Activated B cell treated with CpG ODN at 0.5 μM for 24 hours (primary cell): ENCODE measurements at regions not wholly inside any gene's neighbourhood (a gene's known extent, or its start where the extent isn't known, plus 50 kb on each side); places are given as distances from the start of the nearest gene placed in this dataset.

ENCODE experiments used
- ATAC-seq: fragments of 200-7000 bp; cut with Tn5 transposase; one replicate; pipeline ENCODE4 v1.10.0; 2021; ENCODE audit warnings: low read depth, mild to moderate bottlenecking, moderate library complexity
- CTCF ChIA-PET: fragments of 350-600 bp; sonication (Branson Sonifier 250); formaldehyde crosslinking; loops from one replicate; lab custom pipeline; 2021; ENCODE audit warnings: antibody characterized with exemption; lab: Charles Lee
- POLR2A ChIA-PET: fragments of 350-600 bp; sonication (Branson Sonifier 250); formaldehyde crosslinking; loops from one replicate; lab custom pipeline; 2021; ENCODE audit warnings: antibody characterized with exemption; lab: Charles Lee
- DNase-seq: peaks from one replicate; pipeline ENCODE4 v3.0.0; 2022
- H3K27ac Mint-ChIP-seq: one replicate; pipeline ENCODE4 v1.8.0; 2020; ENCODE audit warnings: mixed read lengths
- H3K27me3 Mint-ChIP-seq: one replicate; pipeline ENCODE4 v1.8.0; 2021; ENCODE audit warnings: mixed read lengths
- H3K36me3 Mint-ChIP-seq: one replicate; pipeline ENCODE4 v1.8.0; 2021; ENCODE audit warnings: low read depth, mixed read lengths
- H3K4me1 Mint-ChIP-seq: one replicate; pipeline ENCODE4 v1.8.0; 2021; ENCODE audit warnings: mixed read lengths
- H3K4me3 Mint-ChIP-seq: one replicate; pipeline ENCODE4 v1.8.0; 2020; ENCODE audit warnings: mild to moderate bottlenecking, mixed read lengths
- H3K9me3 Mint-ChIP-seq: one replicate; pipeline ENCODE4 v1.8.0; 2020; ENCODE audit warnings: mixed read lengths
- intact Hi-C: fragments of 100-400 bp; cut with micrococcal nuclease; formaldehyde crosslinking; loops from one replicate; pipeline ENCODE4 v1.15.1; 2024
- TF ChIP-seq, protein P1 (sequence below): fragments of 200-600 bp; IDR thresholded peaks from one replicate; pipeline ENCODE4 v1.8.0; 2022; ENCODE audit warnings: antibody characterized with exemption, mild to moderate bottlenecking

DNA sequence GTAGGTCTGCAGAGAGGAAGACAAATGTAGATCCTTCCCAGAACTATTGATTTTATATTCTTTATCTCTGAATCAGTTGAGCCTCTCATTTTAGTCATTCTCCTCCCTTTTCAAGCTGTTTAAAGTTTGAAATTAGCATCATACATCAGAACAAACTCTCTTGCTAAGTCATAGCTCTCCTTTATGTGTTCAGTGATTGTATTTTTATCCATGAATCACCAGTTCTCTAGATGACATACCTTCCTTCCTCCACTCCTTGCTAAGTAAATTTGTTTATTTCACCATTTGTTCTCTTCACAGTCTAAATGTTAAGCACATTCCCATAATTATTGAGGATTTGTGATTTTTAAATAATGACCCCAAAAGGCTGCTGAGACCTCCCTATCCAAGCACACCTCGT, 63.5 kb upstream of the RAPGEF4 start:
- Mint-ChIP-seq H3K4me1 (no peaks in the 10 kb centered on the region), H3K36me3 (no peaks in the 10 kb centered on the region), H3K9me3 (peaks cover 3% of the 10 kb centered on the region), H3K4me3 (no peak overlapping the region), H3K27me3 (peaks cover 6% of the 10 kb centered on the region), H3K27ac (no peak overlapping the region)
- TF ChIP-seq, protein P1, sequence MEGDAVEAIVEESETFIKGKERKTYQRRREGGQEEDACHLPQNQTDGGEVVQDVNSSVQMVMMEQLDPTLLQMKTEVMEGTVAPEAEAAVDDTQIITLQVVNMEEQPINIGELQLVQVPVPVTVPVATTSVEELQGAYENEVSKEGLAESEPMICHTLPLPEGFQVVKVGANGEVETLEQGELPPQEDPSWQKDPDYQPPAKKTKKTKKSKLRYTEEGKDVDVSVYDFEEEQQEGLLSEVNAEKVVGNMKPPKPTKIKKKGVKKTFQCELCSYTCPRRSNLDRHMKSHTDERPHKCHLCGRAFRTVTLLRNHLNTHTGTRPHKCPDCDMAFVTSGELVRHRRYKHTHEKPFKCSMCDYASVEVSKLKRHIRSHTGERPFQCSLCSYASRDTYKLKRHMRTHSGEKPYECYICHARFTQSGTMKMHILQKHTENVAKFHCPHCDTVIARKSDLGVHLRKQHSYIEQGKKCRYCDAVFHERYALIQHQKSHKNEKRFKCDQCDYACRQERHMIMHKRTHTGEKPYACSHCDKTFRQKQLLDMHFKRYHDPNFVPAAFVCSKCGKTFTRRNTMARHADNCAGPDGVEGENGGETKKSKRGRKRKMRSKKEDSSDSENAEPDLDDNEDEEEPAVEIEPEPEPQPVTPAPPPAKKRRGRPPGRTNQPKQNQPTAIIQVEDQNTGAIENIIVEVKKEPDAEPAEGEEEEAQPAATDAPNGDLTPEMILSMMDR = no peak
- intact Hi-C loops = no loop called here
- no peak for DNase-seq
- ChIA-PET POLR2A (no interaction called here), CTCF (no interaction called here)
- ATAC-seq = no peak

DNA sequence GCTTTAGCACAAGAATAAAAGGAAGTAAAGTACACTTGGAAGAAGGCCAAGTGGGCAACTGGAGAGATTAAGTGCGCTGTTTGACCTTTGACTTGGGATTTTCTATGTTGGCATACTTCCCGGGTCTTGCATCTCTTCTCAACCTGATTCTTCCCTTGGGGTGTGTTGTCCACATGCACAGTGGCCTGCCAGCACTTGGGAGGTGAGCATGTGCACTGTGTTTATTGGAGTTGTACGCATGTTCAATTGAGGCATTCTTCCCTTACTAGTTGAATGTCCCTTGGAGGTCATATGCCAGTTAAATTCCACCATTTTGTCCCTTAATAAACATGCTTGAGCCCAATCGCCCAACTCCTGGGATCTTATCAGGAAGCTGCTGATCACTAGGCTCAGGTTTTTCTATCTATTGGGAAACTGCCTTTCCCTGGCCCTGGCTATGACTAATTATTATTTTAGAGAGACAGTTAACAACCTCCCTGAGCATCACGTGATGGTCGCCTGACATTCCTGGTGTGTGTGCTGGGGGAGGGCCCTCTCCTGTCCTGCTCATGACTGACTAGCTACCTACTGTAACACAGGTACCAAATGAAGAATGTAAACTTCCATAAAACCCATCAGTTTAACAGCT, 62.5 kb upstream of the RAPGEF4 start:
- no peak overlapping the region for H3K4me3 Mint-ChIP-seq
- peaks cover 3% of the 10 kb centered on the region for H3K9me3 Mint-ChIP-seq
- peaks cover 6% of the 10 kb centered on the region for H3K27me3 Mint-ChIP-seq
- DNase-seq = no peak
- no peak for ATAC-seq
- H3K27ac Mint-ChIP-seq = no peak overlapping the region
- H3K4me1 Mint-ChIP-seq = no peaks in the 10 kb centered on the region
- TF ChIP-seq, protein P1 = no peak
- intact Hi-C loops = no loop called here
- ChIA-PET POLR2A (no interaction called here), CTCF (no interaction called here)
- no peaks in the 10 kb centered on the region for H3K36me3 Mint-ChIP-seq

DNA sequence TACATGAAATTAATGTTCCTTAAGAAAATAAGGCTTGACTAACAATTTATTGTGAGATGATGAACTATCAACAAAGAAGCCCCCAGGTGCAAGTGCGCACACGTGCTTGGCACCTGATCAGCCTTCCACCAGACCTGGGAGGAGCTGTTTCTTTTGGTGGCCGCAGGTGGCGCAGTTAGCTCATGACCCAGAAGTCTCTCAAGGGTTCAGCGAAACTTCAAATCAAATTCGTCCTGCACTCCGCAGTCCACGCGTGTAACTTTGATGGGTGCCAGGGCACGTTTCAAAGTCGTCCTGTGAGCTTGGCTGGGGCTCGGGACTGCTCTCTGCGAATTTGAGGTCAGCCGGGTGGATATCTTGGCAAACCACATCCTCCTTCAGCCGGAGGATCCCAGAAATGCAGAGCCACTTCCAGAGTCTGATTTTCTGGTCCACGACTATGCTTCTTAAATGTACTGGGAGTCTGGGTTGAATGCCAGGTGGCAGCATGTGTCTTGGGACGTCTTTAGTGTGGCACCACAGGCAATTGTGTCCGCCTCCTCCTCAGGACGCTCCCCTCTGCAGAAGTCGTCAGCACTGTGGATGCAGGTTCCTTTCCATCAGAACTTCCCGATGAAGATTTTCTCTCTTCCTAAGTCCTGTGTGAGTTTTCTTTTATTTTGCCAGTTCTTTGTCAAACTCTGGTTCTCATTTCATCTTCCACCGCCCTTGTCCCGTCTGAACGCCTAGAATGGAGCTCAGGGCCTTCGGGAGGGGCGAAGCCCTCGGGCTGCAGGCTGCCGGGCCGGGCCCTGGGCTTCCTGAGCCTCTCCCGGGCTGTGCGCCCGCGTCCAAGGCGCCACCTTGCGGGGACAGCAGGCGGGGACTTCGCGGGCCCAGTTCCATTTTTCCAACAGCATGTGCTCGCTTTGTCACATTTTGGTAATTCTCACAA, 61.3 kb upstream of the RAPGEF4 start:
- ATAC-seq (no peak), DNase-seq (no peak)
- TF ChIP-seq, protein P1 = no peak
- no peak overlapping the region for H3K27ac Mint-ChIP-seq
- ChIA-PET POLR2A (no interaction called here), CTCF (no interaction called here)
- no peaks in the 10 kb centered on the region for H3K4me1 Mint-ChIP-seq
- H3K36me3 Mint-ChIP-seq = no peaks in the 10 kb centered on the region
- H3K27me3 Mint-ChIP-seq = peaks cover 6% of the 10 kb centered on the region
- peaks cover 3% of the 10 kb centered on the region for H3K9me3 Mint-ChIP-seq
- no peak overlapping the region for H3K4me3 Mint-ChIP-seq
- intact Hi-C loops = no loop called here

DNA sequence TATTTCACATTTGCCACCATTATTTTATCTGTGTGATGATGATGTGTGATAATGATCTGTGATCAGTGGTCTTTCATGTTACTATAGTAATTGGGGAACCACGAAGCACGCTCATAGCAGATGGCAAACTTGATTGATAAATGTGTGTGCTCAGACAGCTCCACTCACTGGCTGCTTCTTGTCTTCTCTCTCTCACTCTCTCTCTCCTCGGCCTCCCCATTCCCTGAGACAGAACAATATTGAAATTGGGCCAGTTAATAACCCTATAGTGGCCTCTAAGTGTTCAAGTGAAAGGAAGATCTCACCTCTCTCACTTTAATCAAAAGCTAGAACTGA, 60.7 kb upstream of the RAPGEF4 start:
- Mint-ChIP-seq H3K9me3 (peaks cover 3% of the 10 kb centered on the region), H3K4me1 (no peaks in the 10 kb centered on the region), H3K4me3 (no peak overlapping the region), H3K27ac (no peak overlapping the region), H3K36me3 (no peaks in the 10 kb centered on the region), H3K27me3 (peaks cover 6% of the 10 kb centered on the region)
- CTCF ChIA-PET = no interaction called here
- TF ChIP-seq, protein P1 = no peak
- POLR2A ChIA-PET = no interaction called here
- intact Hi-C loops = no loop called here
- DNase-seq (no peak), ATAC-seq (no peak)

DNA sequence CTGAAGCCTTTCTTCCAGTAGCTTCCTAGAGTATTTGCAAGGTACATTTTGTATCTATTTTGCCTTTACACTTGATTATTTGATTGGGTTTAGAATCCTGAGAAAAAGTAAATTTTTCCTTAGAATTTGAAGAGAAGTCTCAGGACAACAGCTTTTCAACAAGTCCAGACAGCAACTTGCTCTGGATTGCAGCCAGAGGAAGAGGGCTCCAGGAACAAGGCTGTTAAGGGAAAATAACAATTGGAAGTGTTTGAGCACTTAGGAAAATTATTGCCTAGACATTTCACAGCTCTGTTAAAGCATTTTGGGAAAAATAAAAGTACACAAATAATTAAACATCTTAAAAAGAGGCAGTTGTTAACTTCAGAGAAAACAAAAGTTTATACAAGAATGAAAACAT, 58.3 kb upstream of the RAPGEF4 start:
- TF ChIP-seq, protein P1 = no peak
- ChIA-PET POLR2A (no interaction called here), CTCF (no interaction called here)
- no peak overlapping the region for H3K4me3 Mint-ChIP-seq
- peaks cover 5% of the 10 kb centered on the region for H3K9me3 Mint-ChIP-seq
- no peaks in the 10 kb centered on the region for H3K36me3 Mint-ChIP-seq
- H3K4me1 Mint-ChIP-seq = no peaks in the 10 kb centered on the region
- no peak overlapping the region for H3K27ac Mint-ChIP-seq
- no peak for ATAC-seq
- no peak for DNase-seq
- intact Hi-C loops = no loop called here
- peaks cover 4% of the 10 kb centered on the region for H3K27me3 Mint-ChIP-seq
